ENCODE measurements at regions not wholly inside any gene's neighbourhood (a gene's known extent, or its start where the extent isn't known, plus 50 kb on each side); places are given as distances from the start of the nearest gene placed in this dataset.

DNA sequence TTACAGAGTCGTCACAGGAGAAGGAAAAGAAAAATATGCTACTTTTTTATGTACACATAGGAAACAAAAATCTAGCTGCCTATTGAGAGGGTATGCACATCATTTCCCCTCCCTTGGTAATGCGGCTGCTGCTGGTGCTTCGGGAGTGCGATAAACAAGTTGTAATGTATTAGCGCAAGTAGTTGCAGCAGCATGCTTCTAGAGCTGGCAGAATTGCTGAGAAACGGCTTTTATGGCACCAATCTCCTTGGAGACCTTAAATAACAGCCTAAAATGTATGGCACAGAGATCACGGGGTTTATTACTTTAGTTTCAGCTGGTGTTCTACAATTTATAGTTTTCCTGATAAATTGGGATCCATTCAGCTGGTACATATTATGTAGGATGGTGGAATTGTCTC is 447.6 kb upstream of the TMPO start:
- Histone ChIP-seq H3K4me2 (ENCODE audit: low read depth, low read length) (no peak overlapping the region), H3K9me3 (replicated peaks; ENCODE audit: insufficient read depth, low read length) (no peaks in the 10 kb centered on the region), H3K27ac (ENCODE audit: low read length) (no peak overlapping the region), H3K36me3 (replicated peaks; ENCODE audit: insufficient read depth, low read length) (no peaks in the 10 kb centered on the region), H3K27me3 (replicated peaks; ENCODE audit: insufficient read depth, low read length) (no peaks in the 10 kb centered on the region), H4K20me1 (ENCODE audit: insufficient read depth, low read length) (no peaks in the 10 kb centered on the region), H3K79me2 (ENCODE audit: low read length) (no peaks in the 10 kb centered on the region), H3F3A (ENCODE audit: insufficient read depth, low read length) (no peaks in the 10 kb centered on the region), H2AFZ (ENCODE audit: low read length) (no peak overlapping the region), H3K4me1 (ENCODE audit: low read length) (no peaks in the 10 kb centered on the region), H3K9ac (ENCODE audit: low read length) (no peak overlapping the region), H3K4me3 (ENCODE audit: low read length) (no peak overlapping the region), H3K9me2 (replicated peaks; ENCODE audit: insufficient read depth, low read length) (no peaks in the 10 kb centered on the region)
- no peak for DNase-seq
- TF ChIP-seq EZH2 (optimal IDR thresholded peaks at IDR 0.05; ENCODE audit: low read depth, low read length) (no peak), EZH2phosphoT487 (IDR thresholded peaks at IDR 0.05; ENCODE audit: low read length) (no peak)
- TF ChIP-seq, protein P1, sequence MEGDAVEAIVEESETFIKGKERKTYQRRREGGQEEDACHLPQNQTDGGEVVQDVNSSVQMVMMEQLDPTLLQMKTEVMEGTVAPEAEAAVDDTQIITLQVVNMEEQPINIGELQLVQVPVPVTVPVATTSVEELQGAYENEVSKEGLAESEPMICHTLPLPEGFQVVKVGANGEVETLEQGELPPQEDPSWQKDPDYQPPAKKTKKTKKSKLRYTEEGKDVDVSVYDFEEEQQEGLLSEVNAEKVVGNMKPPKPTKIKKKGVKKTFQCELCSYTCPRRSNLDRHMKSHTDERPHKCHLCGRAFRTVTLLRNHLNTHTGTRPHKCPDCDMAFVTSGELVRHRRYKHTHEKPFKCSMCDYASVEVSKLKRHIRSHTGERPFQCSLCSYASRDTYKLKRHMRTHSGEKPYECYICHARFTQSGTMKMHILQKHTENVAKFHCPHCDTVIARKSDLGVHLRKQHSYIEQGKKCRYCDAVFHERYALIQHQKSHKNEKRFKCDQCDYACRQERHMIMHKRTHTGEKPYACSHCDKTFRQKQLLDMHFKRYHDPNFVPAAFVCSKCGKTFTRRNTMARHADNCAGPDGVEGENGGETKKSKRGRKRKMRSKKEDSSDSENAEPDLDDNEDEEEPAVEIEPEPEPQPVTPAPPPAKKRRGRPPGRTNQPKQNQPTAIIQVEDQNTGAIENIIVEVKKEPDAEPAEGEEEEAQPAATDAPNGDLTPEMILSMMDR (IDR thresholded peaks at IDR 0.05; ENCODE audit: low read length) = no peak

DNA sequence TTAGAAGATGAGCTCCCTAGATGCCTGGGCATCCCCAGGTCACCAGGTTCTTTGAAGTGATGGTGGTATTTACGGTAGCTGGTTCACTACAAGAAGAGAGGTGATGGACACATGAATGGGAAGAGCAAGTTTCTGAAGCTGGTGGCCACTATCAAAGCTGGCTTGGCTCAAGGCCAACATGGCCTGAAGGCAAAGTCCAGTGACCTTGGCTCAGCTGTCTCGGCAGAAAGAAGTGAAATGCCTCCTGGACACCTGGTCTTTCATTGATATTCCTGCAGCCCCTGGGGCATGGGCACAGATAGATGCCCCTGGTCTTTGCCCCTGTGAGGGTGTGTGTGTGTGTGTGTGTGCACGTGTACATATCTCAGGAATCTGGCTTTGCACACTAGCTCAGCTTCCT is 441.8 kb upstream of the TMPO start:
- H3K4me1 ChIP-seq (ENCODE audit: low read length) = no peaks in the 10 kb centered on the region
- no peaks in the 10 kb centered on the region for H4K20me1 ChIP-seq (ENCODE audit: insufficient read depth, low read length)
- H3K27ac ChIP-seq (ENCODE audit: low read length) = no peak overlapping the region
- H3F3A ChIP-seq (ENCODE audit: insufficient read depth, low read length) = no peaks in the 10 kb centered on the region
- TF ChIP-seq EZH2 (optimal IDR thresholded peaks at IDR 0.05; ENCODE audit: low read depth, low read length) = no peak
- TF ChIP-seq EZH2phosphoT487 (IDR thresholded peaks at IDR 0.05; ENCODE audit: low read length) = no peak
- H3K4me2 ChIP-seq (ENCODE audit: low read depth, low read length) = no peak overlapping the region
- no peaks in the 10 kb centered on the region for H3K27me3 ChIP-seq (replicated peaks; ENCODE audit: insufficient read depth, low read length)
- no peaks in the 10 kb centered on the region for H3K36me3 ChIP-seq (replicated peaks; ENCODE audit: insufficient read depth, low read length)
- H3K9ac ChIP-seq (ENCODE audit: low read length) = no peak overlapping the region
- no peak overlapping the region for H2AFZ ChIP-seq (ENCODE audit: low read length)
- no peaks in the 10 kb centered on the region for H3K9me3 ChIP-seq (replicated peaks; ENCODE audit: insufficient read depth, low read length)
- DNase-seq = no peak
- no peaks in the 10 kb centered on the region for H3K9me2 ChIP-seq (replicated peaks; ENCODE audit: insufficient read depth, low read length)
- no peak overlapping the region for H3K4me3 ChIP-seq (ENCODE audit: low read length)
- no peaks in the 10 kb centered on the region for H3K79me2 ChIP-seq (ENCODE audit: low read length)

DNA sequence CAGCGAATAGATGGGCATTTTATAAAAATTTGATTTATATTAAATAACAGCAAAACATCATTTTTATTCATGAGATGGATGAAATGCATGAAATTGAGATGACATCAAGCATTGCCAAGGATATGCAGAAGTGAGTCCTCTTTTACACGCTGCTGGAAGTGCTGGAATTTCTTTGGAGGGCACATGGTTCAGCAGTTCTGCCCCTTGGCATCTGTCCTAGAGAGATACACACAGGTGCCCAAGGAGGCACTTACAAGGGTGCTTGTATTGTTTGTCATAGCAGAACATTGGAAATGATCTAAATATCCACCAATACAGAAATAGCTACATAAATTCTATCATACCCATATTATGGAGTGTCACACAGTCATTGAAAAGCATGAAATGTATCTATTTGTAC is 441.1 kb upstream of the TMPO start:
- no peaks in the 10 kb centered on the region for H4K20me1 ChIP-seq (ENCODE audit: insufficient read depth, low read length)
- H3K4me3 ChIP-seq (ENCODE audit: low read length) = no peak overlapping the region
- TF ChIP-seq, protein P1 (IDR thresholded peaks at IDR 0.05; ENCODE audit: low read length) = no peak
- TF ChIP-seq EZH2phosphoT487 (IDR thresholded peaks at IDR 0.05; ENCODE audit: low read length) (no peak), EZH2 (optimal IDR thresholded peaks at IDR 0.05; ENCODE audit: low read depth, low read length) (no peak)
- no peak for DNase-seq
- no peak overlapping the region for H3K4me2 ChIP-seq (ENCODE audit: low read depth, low read length)
- H3K36me3 ChIP-seq (replicated peaks; ENCODE audit: insufficient read depth, low read length) = no peaks in the 10 kb centered on the region
- H3F3A ChIP-seq (ENCODE audit: insufficient read depth, low read length) = no peaks in the 10 kb centered on the region
- H3K9me3 ChIP-seq (replicated peaks; ENCODE audit: insufficient read depth, low read length) = no peaks in the 10 kb centered on the region
- no peaks in the 10 kb centered on the region for H3K79me2 ChIP-seq (ENCODE audit: low read length)
- H3K4me1 ChIP-seq (ENCODE audit: low read length) = no peaks in the 10 kb centered on the region
- H3K9me2 ChIP-seq (replicated peaks; ENCODE audit: insufficient read depth, low read length) = no peaks in the 10 kb centered on the region
- H3K27me3 ChIP-seq (replicated peaks; ENCODE audit: insufficient read depth, low read length) = no peaks in the 10 kb centered on the region
- H3K27ac ChIP-seq (ENCODE audit: low read length) = no peak overlapping the region
- H2AFZ ChIP-seq (ENCODE audit: low read length) = no peak overlapping the region
- no peak overlapping the region for H3K9ac ChIP-seq (ENCODE audit: low read length)

DNA sequence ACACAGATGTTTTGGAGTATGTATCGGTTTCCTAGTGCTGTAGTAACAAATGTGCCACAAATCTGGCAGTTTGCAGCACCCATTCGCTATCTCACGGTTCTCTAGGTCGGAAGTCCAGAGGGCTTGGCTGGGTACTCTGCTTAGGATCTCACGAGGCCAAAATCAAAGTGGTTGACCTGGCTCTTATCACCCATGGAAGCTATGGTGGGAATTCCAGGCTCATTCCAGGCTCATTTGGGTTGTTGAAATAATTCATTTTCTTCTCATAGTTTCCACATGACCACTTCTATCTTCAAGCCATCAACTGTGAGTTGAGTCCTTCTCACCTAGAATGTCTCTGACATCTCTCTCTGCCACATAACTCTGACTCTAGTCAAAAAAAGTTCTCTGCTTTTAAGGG is 431.0 kb upstream of the TMPO start:
- H3F3A ChIP-seq (ENCODE audit: insufficient read depth, low read length) = no peaks in the 10 kb centered on the region
- 0 out of 2 replicates have a peak, but pooled peaks cover 5% of the 10 kb centered on the region for H3K4me1 ChIP-seq (ENCODE audit: low read length)
- no peaks in the 10 kb centered on the region for H3K27me3 ChIP-seq (replicated peaks; ENCODE audit: insufficient read depth, low read length)

More for the DNA sequence above, 431.0 kb upstream of the TMPO start:
- DNase-seq = no peak
- no peaks in the 10 kb centered on the region for H3K9me2 ChIP-seq (replicated peaks; ENCODE audit: insufficient read depth, low read length)
- no peak overlapping the region for H3K4me3 ChIP-seq (ENCODE audit: low read length)
- TF ChIP-seq, protein P1 (IDR thresholded peaks at IDR 0.05; ENCODE audit: low read length) = no peak
- TF ChIP-seq EZH2 (optimal IDR thresholded peaks at IDR 0.05; ENCODE audit: low read depth, low read length) = no peak
- TF ChIP-seq EZH2phosphoT487 (IDR thresholded peaks at IDR 0.05; ENCODE audit: low read length) = no peak
- no peak overlapping the region for H2AFZ ChIP-seq (ENCODE audit: low read length)
- H3K79me2 ChIP-seq (ENCODE audit: low read length) = no peaks in the 10 kb centered on the region
- H3K9me3 ChIP-seq (replicated peaks; ENCODE audit: insufficient read depth, low read length) = no peaks in the 10 kb centered on the region
- no peaks in the 10 kb centered on the region for H3K36me3 ChIP-seq (replicated peaks; ENCODE audit: insufficient read depth, low read length)
- H3K4me2 ChIP-seq (ENCODE audit: low read depth, low read length) = no peak overlapping the region
- no peak overlapping the region for H3K9ac ChIP-seq (ENCODE audit: low read length)
- H4K20me1 ChIP-seq (ENCODE audit: insufficient read depth, low read length) = no peaks in the 10 kb centered on the region
- no peak overlapping the region for H3K27ac ChIP-seq (ENCODE audit: low read length)
